Fibroblast of lung (primary cell): ENCODE measurements at regions not wholly inside any gene's neighbourhood (a gene's known extent, or its start where the extent isn't known, plus 50 kb on each side); places are given as distances from the start of the nearest gene placed in this dataset.
"Not testable (repeated sequence)": the region's sequence is repeated elsewhere in the genome, so short reads cannot be mapped to it uniquely, and the experiment has no call there.

ENCODE experiments used
- DNase-seq, 2 donors: peaks; one replicate each; pipeline versions ENCODE4 v3.0.0 to v3.0.0-alpha.2; 2010; ENCODE audit warnings: low read depth in 2 of 2
- H2AFZ ChIP-seq: 2 replicates; pipeline ENCODE4 v1.5.1; 2012; ENCODE audit warnings: low read length, control low read depth, inconsistent platforms
- H3K27ac ChIP-seq: 2 replicates; pipeline ENCODE4 v1.5.1; 2011; ENCODE audit warnings: low read length, control low read depth; ENCODE audit not compliant: insufficient read depth
- H3K27me3 ChIP-seq: 2 replicates; pipeline ENCODE4 v1.5.1; 2011; ENCODE audit warnings: mild to moderate bottlenecking, low read length; ENCODE audit not compliant: control insufficient read depth, insufficient read depth
- H3K36me3 ChIP-seq: 2 replicates; pipeline ENCODE4 v1.5.1; 2011; ENCODE audit warnings: low read length; ENCODE audit not compliant: control insufficient read depth, insufficient read depth
- H3K4me1 ChIP-seq: 2 replicates; pipeline ENCODE4 v1.5.1; 2011; ENCODE audit warnings: low read length; ENCODE audit not compliant: control insufficient read depth, insufficient read depth; ENCODE audit errors: extremely low read depth
- H3K4me2 ChIP-seq: 2 replicates; pipeline ENCODE4 v1.5.1; 2011; ENCODE audit warnings: low read length, control low read depth; ENCODE audit not compliant: insufficient read depth; ENCODE audit errors: extremely low read depth
- H3K4me3 ChIP-seq, 4 experiments: fragments of 200-600 bp in 1 of 4; sonication (generic) in 1 of 4; replicated peaks in 1 of 4; 2 replicates each; pipeline ENCODE4 v1.5.1; 2011 to 2016; ENCODE audit warnings: low read length in 4 of 4, low read depth in 3 of 4, mild to moderate bottlenecking in 3 of 4, control low read depth in 2 of 4, inconsistent platforms in 1 of 4, mixed read lengths in 1 of 4; ENCODE audit not compliant: insufficient read depth in 1 of 4; ENCODE audit errors: control extremely low read depth in 1 of 4
- H3K79me2 ChIP-seq: 2 replicates; pipeline ENCODE4 v1.5.1; 2012; ENCODE audit warnings: mild to moderate bottlenecking, low read length, inconsistent platforms; ENCODE audit not compliant: control insufficient read depth, insufficient read depth
- H3K9ac ChIP-seq: 2 replicates; pipeline ENCODE4 v1.5.1; 2011; ENCODE audit warnings: mild to moderate bottlenecking, low read length, control low read depth; ENCODE audit not compliant: insufficient read depth
- H3K9me3 ChIP-seq: 2 replicates; pipeline ENCODE4 v1.5.1; 2012; ENCODE audit warnings: low read depth, low read length; ENCODE audit not compliant: control insufficient read depth, insufficient read depth
- H4K20me1 ChIP-seq: 2 replicates; pipeline ENCODE4 v1.5.1; 2011; ENCODE audit warnings: low read length; ENCODE audit not compliant: control insufficient read depth, insufficient read depth; ENCODE audit errors: extremely low read depth
- CTCF ChIP-seq, 2 donors: IDR thresholded peaks in 1 of 2; conservative IDR thresholded peaks in 1 of 2; 1 replicate in 1 of 2; 2 replicates in 1 of 2; pipeline ENCODE4 v1.5.1; 2011 to 2012; ENCODE audit warnings: low read length in 2 of 2, control low read depth in 1 of 2, inconsistent platforms in 1 of 2, low read depth in 1 of 2, mild to moderate bottlenecking in 1 of 2
- EZH2 ChIP-seq: IDR thresholded peaks from 2 replicates; pipeline ENCODE4 v1.5.1; 2012; ENCODE audit warnings: low read length, control low read depth, mild to moderate bottlenecking; ENCODE audit errors: missing control alignments

- Histone ChIP-seq H3K27ac (no peak overlapping the region), H2AFZ (no peak overlapping the region), H4K20me1 (no peaks in the 10 kb centered on the region), H3K4me3 (no peak overlapping the region), H3K4me2 (no peak overlapping the region), H3K9me3 (no peaks in the 10 kb centered on the region), H3K79me2 (no peaks in the 10 kb centered on the region), H3K4me1 (no peaks in the 10 kb centered on the region), H3K36me3 (no peaks in the 10 kb centered on the region), H3K27me3 (no peaks in the 10 kb centered on the region), H3K9ac (no peak overlapping the region)
- no peak for DNase-seq
- TF ChIP-seq CTCF (conservative IDR thresholded peaks at IDR 0.05 in 1 of 2, IDR thresholded peaks at IDR 0.05 in 1 of 2; ENCODE audit: low read depth in 1 of 2, low read length in 2 of 2): no peak
- no peak for TF ChIP-seq EZH2
These were observed 149.7 kb upstream of the ATP2B2 start for GRCh38 chr3:10655105-10655504.

GRCh38 chr3:10657339-10657738, 152.0 kb upstream of the ATP2B2 start:
- H3K9ac ChIP-seq, H3K79me2 ChIP-seq: not testable (repeated sequence)

GRCh38 chr3:10665592-10665991, 150.4 kb upstream of the SLC6A11 start:
- Histone ChIP-seq H3K4me1 (no peaks in the 10 kb centered on the region), H3K4me3 (no peak overlapping the region)

More at GRCh38 chr3:10657339-10657738, 152.0 kb upstream of the ATP2B2 start:
- not testable (repeated sequence) for H3K27me3 ChIP-seq, H2AFZ ChIP-seq, DNase-seq, H3K4me2 ChIP-seq, H3K4me3 ChIP-seq, H3K27ac ChIP-seq, H3K36me3 ChIP-seq, H3K9me3 ChIP-seq, H3K4me1 ChIP-seq, H4K20me1 ChIP-seq

More at GRCh38 chr3:10665592-10665991, 150.4 kb upstream of the SLC6A11 start:
- no peak overlapping the region for H2AFZ ChIP-seq
- no peak overlapping the region for H3K27ac ChIP-seq
- no peak for DNase-seq
- TF ChIP-seq CTCF (conservative IDR thresholded peaks at IDR 0.05 in 1 of 2, IDR thresholded peaks at IDR 0.05 in 1 of 2; ENCODE audit: low read depth in 1 of 2, low read length in 2 of 2): no peak
- no peak for TF ChIP-seq EZH2
- no peak overlapping the region for H3K9ac ChIP-seq
- no peak overlapping the region for H3K4me2 ChIP-seq
- no peaks in the 10 kb centered on the region for H4K20me1 ChIP-seq
- no peaks in the 10 kb centered on the region for H3K27me3 ChIP-seq
- H3K79me2 ChIP-seq: no peaks in the 10 kb centered on the region
- no peaks in the 10 kb centered on the region for H3K9me3 ChIP-seq
- H3K36me3 ChIP-seq: no peaks in the 10 kb centered on the region
